Skeletal muscle satellite cell (primary cell): ENCODE measurements at regions not wholly inside any gene's neighbourhood (a gene's known extent, or its start where the extent isn't known, plus 50 kb on each side); places are given as distances from the start of the nearest gene placed in this dataset.

Experiments used
- H3K27me3 ChIP-seq: 2 replicates; pipeline ENCODE4 v1.7.0; 2013; ENCODE audit warnings: low read length; ENCODE audit not compliant: control insufficient read depth, insufficient read depth
- H3K36me3 ChIP-seq: 2 replicates; pipeline ENCODE4 v1.7.0; 2013; ENCODE audit warnings: mild to moderate bottlenecking, control low read depth, low read length; ENCODE audit not compliant: insufficient read depth
- H3K4me1 ChIP-seq: 2 replicates; pipeline ENCODE4 v1.7.0; 2013; ENCODE audit warnings: low read length; ENCODE audit not compliant: control insufficient read depth, insufficient read depth
- H3K4me2 ChIP-seq: 2 replicates; pipeline ENCODE4 v1.7.0; 2013; ENCODE audit warnings: mild to moderate bottlenecking, low read length
- H3K4me3 ChIP-seq: 2 replicates; pipeline ENCODE4 v1.7.0; 2013; ENCODE audit warnings: low read length
- H3K9ac ChIP-seq: 2 replicates; pipeline ENCODE4 v1.7.0; 2013; ENCODE audit warnings: mild to moderate bottlenecking, low read depth, low read length, moderate library complexity
- H3K9me3 ChIP-seq: replicated peaks from 2 replicates; pipeline ENCODE4 v1.7.0; 2013; ENCODE audit warnings: mild to moderate bottlenecking, control low read depth, low read length

GRCh38 chr2:185147361-185147760, 549.0 kb downstream of the ZNF804A start:
- H3K36me3 ChIP-seq, result no peaks in the 10 kb centered on the region

GRCh38 chr2:185152186-185152585, 553.9 kb downstream of the ZNF804A start:
- Histone ChIP-seq H3K36me3 (no peaks in the 10 kb centered on the region), H3K9me3 (no peaks in the 10 kb centered on the region), H3K9ac (no peak overlapping the region), H3K4me2 (no peak overlapping the region), H3K27me3 (no peaks in the 10 kb centered on the region), H3K4me3 (no peak overlapping the region), H3K4me1 (no peaks in the 10 kb centered on the region)

More at GRCh38 chr2:185147361-185147760, 549.0 kb downstream of the ZNF804A start:
- H3K4me1 ChIP-seq, result no peaks in the 10 kb centered on the region
- H3K4me2 ChIP-seq, result no peak overlapping the region
- no peak overlapping the region for H3K4me3 ChIP-seq
- no peaks in the 10 kb centered on the region for H3K9me3 ChIP-seq
- no peak overlapping the region for H3K9ac ChIP-seq
- no peaks in the 10 kb centered on the region for H3K27me3 ChIP-seq

- H3K36me3 ChIP-seq, result no peaks in the 10 kb centered on the region
- H3K4me3 ChIP-seq, result no peak overlapping the region
- H3K4me2 ChIP-seq, result no peak overlapping the region
- no peak overlapping the region for H3K9ac ChIP-seq
- H3K9me3 ChIP-seq, result no peaks in the 10 kb centered on the region
- no peaks in the 10 kb centered on the region for H3K4me1 ChIP-seq
- no peaks in the 10 kb centered on the region for H3K27me3 ChIP-seq
These were observed 563.4 kb downstream of the ZNF804A start for GRCh38 chr2:185161701-185162100.

- H3K4me3 ChIP-seq, result no peak overlapping the region
- H3K9me3 ChIP-seq, result no peaks in the 10 kb centered on the region
- H3K4me1 ChIP-seq, result no peaks in the 10 kb centered on the region
These were observed 564.3 kb upstream of the FSIP2 start for GRCh38 chr2:185174353-185174752.

GRCh38 chr2:185179743-185180142, 558.9 kb upstream of the FSIP2 start:
- H3K27me3 ChIP-seq, result no peaks in the 10 kb centered on the region
- no peak overlapping the region for H3K4me3 ChIP-seq
- no peak overlapping the region for H3K4me2 ChIP-seq
- no peaks in the 10 kb centered on the region for H3K9me3 ChIP-seq
- H3K36me3 ChIP-seq, result no peaks in the 10 kb centered on the region
- no peak overlapping the region for H3K9ac ChIP-seq
- H3K4me1 ChIP-seq, result no peaks in the 10 kb centered on the region

More at GRCh38 chr2:185174353-185174752, 564.3 kb upstream of the FSIP2 start:
- no peaks in the 10 kb centered on the region for H3K27me3 ChIP-seq
- H3K4me2 ChIP-seq, result no peak overlapping the region
- no peaks in the 10 kb centered on the region for H3K36me3 ChIP-seq
- H3K9ac ChIP-seq, result no peak overlapping the region

GRCh38 chr2:185181901-185182300, 556.7 kb upstream of the FSIP2 start:
- H3K27me3 ChIP-seq, result no peaks in the 10 kb centered on the region
- no peaks in the 10 kb centered on the region for H3K36me3 ChIP-seq

GRCh38 chr2:185185044-185185443, 553.6 kb upstream of the FSIP2 start:
- H3K4me1 ChIP-seq, result no peaks in the 10 kb centered on the region
- H3K36me3 ChIP-seq, result no peaks in the 10 kb centered on the region
- H3K9me3 ChIP-seq, result no peaks in the 10 kb centered on the region
- no peak overlapping the region for H3K4me3 ChIP-seq
- H3K27me3 ChIP-seq, result no peaks in the 10 kb centered on the region
- H3K9ac ChIP-seq, result no peak overlapping the region
- H3K4me2 ChIP-seq, result no peak overlapping the region

More at GRCh38 chr2:185181901-185182300, 556.7 kb upstream of the FSIP2 start:
- H3K4me3 ChIP-seq, result no peak overlapping the region
- no peak overlapping the region for H3K9ac ChIP-seq
- no peaks in the 10 kb centered on the region for H3K9me3 ChIP-seq
- H3K4me2 ChIP-seq, result no peak overlapping the region
- H3K4me1 ChIP-seq, result no peaks in the 10 kb centered on the region

- no peaks in the 10 kb centered on the region for H3K9me3 ChIP-seq
- no peak overlapping the region for H3K4me2 ChIP-seq
- H3K36me3 ChIP-seq, result no peaks in the 10 kb centered on the region
- no peak overlapping the region for H3K9ac ChIP-seq
- no peak overlapping the region for H3K4me3 ChIP-seq
- no peaks in the 10 kb centered on the region for H3K4me1 ChIP-seq
- no peaks in the 10 kb centered on the region for H3K27me3 ChIP-seq
These were observed 551.2 kb upstream of the FSIP2 start for GRCh38 chr2:185187421-185187820.

- no peaks in the 10 kb centered on the region for H3K27me3 ChIP-seq
- H3K36me3 ChIP-seq, result no peaks in the 10 kb centered on the region
- H3K4me1 ChIP-seq, result no peaks in the 10 kb centered on the region
- H3K9me3 ChIP-seq, result no peaks in the 10 kb centered on the region
- no peak overlapping the region for H3K4me2 ChIP-seq
- H3K4me3 ChIP-seq, result no peak overlapping the region
- no peak overlapping the region for H3K9ac ChIP-seq
These were observed 549.9 kb upstream of the FSIP2 start for GRCh38 chr2:185188656-185189055.

GRCh38 chr2:185201063-185201462, 537.5 kb upstream of the FSIP2 start:
- no peaks in the 10 kb centered on the region for H3K27me3 ChIP-seq
- H3K4me1 ChIP-seq, result no peaks in the 10 kb centered on the region
- no peaks in the 10 kb centered on the region for H3K9me3 ChIP-seq
- no peak overlapping the region for H3K9ac ChIP-seq
- H3K4me3 ChIP-seq, result no peak overlapping the region
- H3K36me3 ChIP-seq, result no peaks in the 10 kb centered on the region
- no peak overlapping the region for H3K4me2 ChIP-seq

GRCh38 chr2:185202381-185202780, 536.2 kb upstream of the FSIP2 start:
- no peaks in the 10 kb centered on the region for H3K9me3 ChIP-seq
- no peak overlapping the region for H3K9ac ChIP-seq
- H3K27me3 ChIP-seq, result no peaks in the 10 kb centered on the region
- H3K4me1 ChIP-seq, result no peaks in the 10 kb centered on the region
- H3K4me3 ChIP-seq, result no peak overlapping the region
- H3K36me3 ChIP-seq, result no peaks in the 10 kb centered on the region
- no peak overlapping the region for H3K4me2 ChIP-seq

GRCh38 chr2:185202945-185203528, 535.6 kb upstream of the FSIP2 start:
- Histone ChIP-seq H3K9me3 (no peaks in the 10 kb centered on the region), H3K4me1 (no peaks in the 10 kb centered on the region)

More at GRCh38 chr2:185202945-185203528, 535.6 kb upstream of the FSIP2 start:
- no peak overlapping the region for H3K9ac ChIP-seq
- H3K4me3 ChIP-seq, result no peak overlapping the region
- H3K36me3 ChIP-seq, result no peaks in the 10 kb centered on the region
- no peaks in the 10 kb centered on the region for H3K27me3 ChIP-seq
- H3K4me2 ChIP-seq, result no peak overlapping the region
